HepG2 (cell line): ENCODE measurements at regions not wholly inside any gene's neighbourhood (a gene's known extent, or its start where the extent isn't known, plus 50 kb on each side); places are given as distances from the start of the nearest gene placed in this dataset.

Experiments used
- ATAC-seq: fragments of 200-7000 bp; cut with Tn5 transposase; 3 replicates; pipeline ENCODE4 v1.9.1; 2020; ENCODE audit warnings: mild to moderate bottlenecking, moderate library complexity
- BruUV-seq: library from RNA; stranded (reverse); fragments of 400-500 nt; replicated peaks from 2 replicates; lab custom pipeline; 2021; lab: Mats Ljungman, UMichigan
- CTCF ChIA-PET: fragments of 300-600 bp; formaldehyde crosslinking; extraction: SDS; loops from one replicate; lab custom pipeline; 2021; ENCODE audit warnings: low total read pairs, inconsistent platforms, low intra/inter-chr PET ratio; lab: Yijun Ruan, JAX
- POLR2A ChIA-PET: fragments of 350-600 bp; sonication (Branson Sonifier 250); formaldehyde crosslinking; loops from one replicate; lab custom pipeline; 2020; ENCODE audit warnings: antibody characterized with exemption, inconsistent platforms; lab: Yijun Ruan, JAX
- DNase-seq: peaks from one replicate; pipeline ENCODE4 v3.0.0-alpha.2; 2015; ENCODE audit warnings: low spot score
- FAIRE-seq: peaks from 3 replicates; lab custom pipeline; 2011; peaks lifted over from hg19 to GRCh38; lab: Jason Lieb, UNC
- H2AFZ ChIP-seq: one replicate; pipeline ENCODE4 v1.6.1; 2011; ENCODE audit warnings: low read length, inconsistent platforms
- H3K27ac ChIP-seq: fragments of 300-600 bp; 3 replicates; pipeline ENCODE4 v1.8.0; 2011; ENCODE audit warnings: mixed run types, mild to moderate bottlenecking, mixed read lengths, low read length, inconsistent platforms; ENCODE audit not compliant: insufficient read depth; ENCODE audit errors: extremely low read length
- H3K27me3 ChIP-seq, 2 experiments: fragments of 200-600 bp in 1 of 2; 2 replicates in 1 of 2; 3 replicates in 1 of 2; pipeline versions ENCODE4 v1.6.0 to v1.8.0; 2011; ENCODE audit warnings: low read length in 2 of 2, mild to moderate bottlenecking in 2 of 2, moderate library complexity in 2 of 2, inconsistent platforms in 1 of 2; ENCODE audit not compliant: insufficient read depth in 2 of 2, control insufficient read depth in 1 of 2
- H3K36me3 ChIP-seq, 2 experiments: fragments of 200-600 bp in 1 of 2; replicated peaks in 1 of 2; 2 replicates in 1 of 2; 3 replicates in 1 of 2; pipeline versions ENCODE4 v1.5.1 to v1.8.0; 2011; ENCODE audit warnings: low read length in 2 of 2, inconsistent platforms in 1 of 2; ENCODE audit not compliant: insufficient read depth in 2 of 2, control insufficient read depth in 1 of 2
- H3K4me1 ChIP-seq: 2 replicates; pipeline ENCODE4 v1.5.1; 2012; ENCODE audit warnings: low read length, inconsistent platforms; ENCODE audit not compliant: insufficient read depth
- H3K4me2 ChIP-seq: 2 replicates; pipeline ENCODE4 v1.6.0; 2011; ENCODE audit warnings: low read depth, low read length, inconsistent platforms
- H3K4me3 ChIP-seq, 3 experiments: fragments of 200-600 bp in 1 of 3; sonication (generic), shearing (Covaris generic) in 1 of 3; replicated peaks in 1 of 3; 2 replicates each; pipeline ENCODE4 v1.5.1; 2011 to 2016; ENCODE audit warnings: low read length in 3 of 3, inconsistent platforms in 2 of 3, low read depth in 2 of 3, mild to moderate bottlenecking in 2 of 3, control low read depth in 1 of 3, mixed read lengths in 1 of 3; ENCODE audit not compliant: insufficient read depth in 1 of 3
- H3K79me2 ChIP-seq: one replicate; pipeline ENCODE4 v1.6.1; 2011; ENCODE audit warnings: low read length, inconsistent platforms; ENCODE audit not compliant: insufficient read depth
- H3K9ac ChIP-seq: 2 replicates; pipeline ENCODE4 v1.6.0; 2011; ENCODE audit warnings: mild to moderate bottlenecking, low read depth, low read length, inconsistent platforms; ENCODE audit not compliant: insufficient read depth
- H3K9me3 ChIP-seq: 2 replicates; pipeline ENCODE4 v1.5.1; 2012; ENCODE audit warnings: mild to moderate bottlenecking, low read length
- H4K20me1 ChIP-seq: 2 replicates; pipeline ENCODE4 v1.6.0; 2011; ENCODE audit warnings: inconsistent platforms, mild to moderate bottlenecking, low read length, moderate library complexity; ENCODE audit not compliant: insufficient read depth
- ATF7 ChIP-seq, 2 experiments: fragments of 450-650 bp in 1 of 2; sonication (generic) in 1 of 2; formaldehyde crosslinking in 1 of 2; IDR thresholded peaks; 2 replicates each; pipeline versions ENCODE4 v1.4.0 to v1.6.1; 2016 to 2020; ENCODE audit warnings: antibody characterized with exemption in 1 of 2, mild to moderate bottlenecking in 1 of 2, missing genetic modification reagents in 1 of 2
- POLR2AphosphoS2 ChIP-seq: IDR thresholded peaks from 2 replicates; pipeline ENCODE4 v1.6.1; 2011; ENCODE audit warnings: low read depth, low read length, improper control_type of control experiment
- POLR2G ChIP-seq: fragments of 200-400 bp; formaldehyde crosslinking; IDR thresholded peaks from 2 replicates; pipeline ENCODE4 v1.6.1; 2018; ENCODE audit warnings: mild to moderate bottlenecking, low read depth, low read length, moderate library complexity
- TBL1XR1 ChIP-seq: fragments of 150-350 bp; IDR thresholded peaks from 2 replicates; pipeline ENCODE4 v1.6.1; 2014; ENCODE audit warnings: borderline replicate concordance, low read length; ENCODE audit not compliant: partially characterized antibody
- WGBS: methylation state at CpG from one replicate; pipeline ENCODE4 v1.1.6; 2017; ENCODE audit warnings: low lambda C conversion rate; 5-methylcytosine and 5-hydroxymethylcytosine counted together
- in situ Hi-C: cut with HindIII; loops from 2 replicates; pipeline ENCODE4 v1.10.0; 2017; ENCODE audit warnings: low pct_unique_long_range_greater_than_20kb; ENCODE audit not compliant: extremely low pct_ligation_motif_present
- intact Hi-C: fragments of 100-400 bp; cut with micrococcal nuclease; formaldehyde crosslinking; loops from one replicate; pipeline ENCODE4 v1.10.0; 2022; ENCODE audit not compliant: unreplicated experiment
- TF ChIP-seq, protein P1 (sequence below): sonication (generic); formaldehyde crosslinking; IDR thresholded peaks from 2 replicates; pipeline ENCODE4 v1.4.0; 2020; ENCODE audit warnings: mild to moderate bottlenecking, low read depth, missing genetic modification reagents

- no peaks in the 10 kb centered on the region for H3K27me3 ChIP-seq
- ATAC-seq (no peak), FAIRE-seq (no peak), DNase-seq (no peak)
- TF ChIP-seq POLR2G (no peak), ATF7 (IDR thresholded peaks at IDR 0.05) (peak; percentile 87), ATF7 (CRISPR knock-in tag; IDR thresholded peaks at IDR 0.05) (no peak)
- H4K20me1 ChIP-seq = no peaks in the 10 kb centered on the region
- no peaks in the 10 kb centered on the region for H3K9me3 ChIP-seq
- peaks cover 32% of the 10 kb centered on the region for H3K4me1 ChIP-seq
- H3K27ac ChIP-seq = no peak overlapping the region
- intact Hi-C loops (no loop called here), in situ Hi-C loops (no loop called here)
- H3K4me3 ChIP-seq = no peak overlapping the region
- BruUV-seq = no TSS peak
- no peaks in the 10 kb centered on the region for H3K79me2 ChIP-seq
- POLR2A ChIA-PET = no interaction called here
- CTCF ChIA-PET = no interaction called here
- no peak overlapping the region for H3K9ac ChIP-seq
- no peak overlapping the region for H2AFZ ChIP-seq
- H3K4me2 ChIP-seq = no peak overlapping the region
- no peaks in the 10 kb centered on the region for H3K36me3 ChIP-seq
Observed at GRCh38 chr10:112884179-112884504, 65.9 kb upstream of the TCF7L2 start.

DNA sequence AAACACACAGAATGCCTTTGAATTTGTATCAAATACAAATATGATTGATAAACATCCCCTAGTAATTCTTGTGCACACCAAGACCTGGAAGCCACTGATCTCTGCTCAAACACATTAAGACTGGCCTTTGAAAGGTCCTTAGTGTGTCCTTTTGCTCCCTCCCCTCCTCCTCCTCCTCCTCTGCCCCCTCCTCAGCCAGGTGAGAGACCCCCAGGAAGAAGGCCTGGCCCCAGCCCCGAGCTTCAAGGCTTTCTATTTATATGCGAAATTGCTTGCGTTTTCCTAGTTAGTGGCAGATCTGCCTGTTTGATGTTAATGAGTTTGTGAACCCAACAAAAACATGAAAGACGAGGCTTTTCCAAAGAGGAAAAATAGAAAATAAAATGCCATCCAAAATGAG lies 63.6 kb upstream of the TCF7L2 start:
- in situ Hi-C loops = no loop called here
- ATAC-seq = no peak

More for the DNA sequence above, 63.6 kb upstream of the TCF7L2 start:
- Histone ChIP-seq H3K4me1 (peaks cover 22% of the 10 kb centered on the region), H3K36me3 (no peaks in the 10 kb centered on the region), H3K4me2 (no peak overlapping the region), H3K27ac (no peak overlapping the region), H3K9ac (no peak overlapping the region), H4K20me1 (no peaks in the 10 kb centered on the region), H3K79me2 (no peaks in the 10 kb centered on the region), H3K4me3 (no peak overlapping the region), H3K9me3 (no peaks in the 10 kb centered on the region), H2AFZ (no peak overlapping the region), H3K27me3 (no peaks in the 10 kb centered on the region)
- intact Hi-C loops = no loop called here
- DNase-seq (no peak), FAIRE-seq (no peak)
- POLR2A ChIA-PET = no interaction called here
- 72% methylated on average over 4 of the region's 4 CpGs for WGBS
- TF ChIP-seq POLR2AphosphoS2 = no peak
- TF ChIP-seq, protein P1, sequence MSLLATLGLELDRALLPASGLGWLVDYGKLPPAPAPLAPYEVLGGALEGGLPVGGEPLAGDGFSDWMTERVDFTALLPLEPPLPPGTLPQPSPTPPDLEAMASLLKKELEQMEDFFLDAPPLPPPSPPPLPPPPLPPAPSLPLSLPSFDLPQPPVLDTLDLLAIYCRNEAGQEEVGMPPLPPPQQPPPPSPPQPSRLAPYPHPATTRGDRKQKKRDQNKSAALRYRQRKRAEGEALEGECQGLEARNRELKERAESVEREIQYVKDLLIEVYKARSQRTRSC (CRISPR knock-in tag) = no peak
- TF ChIP-seq TBL1XR1 = no peak
- CTCF ChIA-PET = no interaction called here
- BruUV-seq = no TSS peak
